B cell (primary cell): ENCODE measurements at regions not wholly inside any gene's neighbourhood (a gene's known extent, or its start where the extent isn't known, plus 50 kb on each side); places are given as distances from the start of the nearest gene placed in this dataset.

Experiments used
- ATAC-seq: fragments of 200-7000 bp; cut with Tn5 transposase; one replicate; pipeline ENCODE4 v1.10.0; 2021; ENCODE audit warnings: low read depth, mild to moderate bottlenecking, moderate number of reproducible peaks, moderate library complexity
- CTCF ChIA-PET: fragments of 350-600 bp; sonication (Branson Sonifier 250); formaldehyde crosslinking; loops from one replicate; lab custom pipeline; 2021; ENCODE audit warnings: antibody characterized with exemption, inconsistent platforms; lab: Charles Lee
- POLR2A ChIA-PET: fragments of 350-600 bp; sonication (Branson Sonifier 250); formaldehyde crosslinking; loops from one replicate; lab custom pipeline; 2021; ENCODE audit warnings: antibody characterized with exemption; lab: Charles Lee
- DNase-seq: peaks from one replicate; pipeline ENCODE4 v3.0.0; 2013
- H2AFZ ChIP-seq: 2 replicates; pipeline ENCODE4 v1.6.1; 2012; ENCODE audit warnings: mild to moderate bottlenecking, low read depth, low read length; ENCODE audit not compliant: insufficient read depth, poor library complexity, severe bottlenecking
- H3K27ac ChIP-seq, 2 donors: 1 replicate in 1 of 2; 2 replicates in 1 of 2; pipeline ENCODE4 v1.5.1; 2012 to 2013; ENCODE audit warnings: low read length in 2 of 2, mild to moderate bottlenecking in 2 of 2, moderate library complexity in 1 of 2
- H3K27me3 ChIP-seq, 4 experiments: fragments of 200-600 bp in 1 of 4; sonication (generic) in 1 of 4; replicated peaks in 1 of 4; 1 replicate in 2 of 4; 2 replicates in 2 of 4; pipeline versions ENCODE4 v1.6.1 to v1.7.0; 2013 to 2016; ENCODE audit warnings: low read length in 3 of 4, mild to moderate bottlenecking in 2 of 4, mixed read lengths in 1 of 4, moderate library complexity in 1 of 4; ENCODE audit not compliant: insufficient read depth in 4 of 4, control insufficient read depth in 3 of 4; ENCODE audit errors: control extremely low read depth in 1 of 4
- H3K36me3 ChIP-seq, 2 experiments: replicated peaks in 1 of 2; 1 replicate in 1 of 2; 2 replicates in 1 of 2; pipeline versions ENCODE4 v1.6.1 to v1.7.1; 2013; ENCODE audit warnings: low read length in 1 of 2; ENCODE audit not compliant: insufficient read depth in 2 of 2, control insufficient read depth in 1 of 2; ENCODE audit errors: control extremely low read depth in 1 of 2, extremely low read depth in 1 of 2
- H3K4me1 ChIP-seq, 2 donors: fragments of 200-600 bp in 1 of 2; sonication (generic) in 1 of 2; 1 replicate in 1 of 2; 2 replicates in 1 of 2; pipeline versions ENCODE4 v1.5.1 to v1.6.1; 2013 to 2017; ENCODE audit warnings: low read length in 2 of 2; ENCODE audit not compliant: control insufficient read depth in 2 of 2, insufficient read depth in 2 of 2
- H3K4me2 ChIP-seq: replicated peaks from 2 replicates; pipeline ENCODE3; 2012; ENCODE audit warnings: mild to moderate bottlenecking, low read depth, low read length; ENCODE audit not compliant: poor library complexity, severe bottlenecking
- H3K4me3 ChIP-seq, 5 experiments: fragments of 200-600 bp in 1 of 5; sonication (generic) in 1 of 5; 1 replicate in 3 of 5; 2 replicates in 2 of 5; pipeline versions ENCODE4 v1.5.1 to v1.7.0; 2011 to 2016; ENCODE audit warnings: low read length in 4 of 5, mild to moderate bottlenecking in 4 of 5, low read depth in 2 of 5, control low read depth in 1 of 5, moderate library complexity in 1 of 5; ENCODE audit not compliant: insufficient read depth in 1 of 5; ENCODE audit errors: control extremely low read depth in 1 of 5, extremely low read depth in 1 of 5
- H3K79me2 ChIP-seq: fragments of 200-600 bp; sonication (generic); one replicate; pipeline ENCODE4 v1.6.0; 2016; ENCODE audit warnings: low read length; ENCODE audit not compliant: control insufficient read depth, insufficient read depth
- H3K9ac ChIP-seq: fragments of 200-600 bp; sonication (generic); 2 replicates; pipeline ENCODE4 v1.6.1; 2017; ENCODE audit warnings: mild to moderate bottlenecking, low read length, moderate library complexity
- H3K9me3 ChIP-seq, 3 donors: one replicate each; pipeline versions ENCODE4 v1.6.1 to v1.7.1; 2013; ENCODE audit warnings: low read length in 2 of 3; ENCODE audit not compliant: control insufficient read depth in 2 of 3, insufficient read depth in 1 of 3; ENCODE audit errors: control extremely low read depth in 1 of 3
- H4K20me1 ChIP-seq: 2 replicates; pipeline ENCODE4 v1.6.0; 2012; ENCODE audit warnings: mild to moderate bottlenecking, low read length; ENCODE audit not compliant: insufficient read depth, control insufficient read depth, poor library complexity, severe bottlenecking
- H3K27ac Mint-ChIP-seq: one replicate; pipeline ENCODE4 v1.8.0; 2021; ENCODE audit warnings: mixed read lengths
- H3K27me3 Mint-ChIP-seq: one replicate; pipeline ENCODE4 v1.8.0; 2021; ENCODE audit warnings: mixed read lengths
- H3K4me1 Mint-ChIP-seq: one replicate; pipeline ENCODE4 v1.8.0; 2021; ENCODE audit warnings: mixed read lengths
- H3K4me3 Mint-ChIP-seq: one replicate; pipeline ENCODE4 v1.8.0; 2021; ENCODE audit warnings: mixed read lengths
- H3K9me3 Mint-ChIP-seq: one replicate; pipeline ENCODE4 v1.8.0; 2022; ENCODE audit warnings: mixed read lengths; ENCODE audit not compliant: insufficient read depth
- EZH2 ChIP-seq: IDR thresholded peaks from 2 replicates; pipeline ENCODE4 v1.6.1; 2012; ENCODE audit warnings: borderline replicate concordance, low read depth, mild to moderate bottlenecking, moderate library complexity, low read length; ENCODE audit not compliant: insufficient read depth, poor library complexity, severe bottlenecking
- WGBS: methylation state at CpG from one replicate; pipeline ENCODE4 v1.1.5; 2013; ENCODE audit warnings: missing lambda C conversion rate; ENCODE audit not compliant: insufficient coverage; 5-methylcytosine and 5-hydroxymethylcytosine counted together
- intact Hi-C: fragments of 100-400 bp; cut with micrococcal nuclease; formaldehyde crosslinking; loops from one replicate; pipeline ENCODE4 v1.10.0; 2022
- TF ChIP-seq, protein P1 (sequence below): fragments of 200-600 bp; IDR thresholded peaks from one replicate; pipeline ENCODE4 v1.8.0; 2022; ENCODE audit warnings: antibody characterized with exemption, mild to moderate bottlenecking

DNA sequence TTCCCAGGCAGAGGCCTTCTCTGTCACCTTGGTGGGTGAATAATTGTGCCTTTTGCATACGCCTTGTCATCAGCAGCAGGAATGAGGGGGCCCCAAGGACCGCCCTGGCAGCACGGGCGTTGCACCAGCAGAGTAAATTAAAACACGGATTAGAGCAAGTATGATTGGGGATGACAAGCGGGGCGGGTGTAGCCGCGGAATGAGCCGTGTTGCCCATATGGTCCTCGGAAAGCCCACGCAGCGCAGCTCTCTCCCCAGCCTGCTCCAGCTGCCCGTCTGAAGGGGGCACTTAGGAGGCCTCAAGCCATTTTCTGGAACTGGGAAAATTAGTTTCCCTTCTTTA lies 299.4 kb upstream of the IRX3 start:
- H3K4me2 ChIP-seq = no peak overlapping the region
- ATAC-seq = no peak
- 69% methylated on average over 12 of the region's 14 CpGs for WGBS
- H2AFZ ChIP-seq = no peak overlapping the region
- H3K27ac Mint-ChIP-seq = no peak overlapping the region
- H3K36me3 ChIP-seq = no peaks in the 10 kb centered on the region
- no peaks in the 10 kb centered on the region for H3K27me3 ChIP-seq
- H3K79me2 ChIP-seq = no peaks in the 10 kb centered on the region
- no peak overlapping the region for H3K4me3 Mint-ChIP-seq
- peaks cover 17% of the 10 kb centered on the region for H3K27me3 Mint-ChIP-seq
- no peak overlapping the region for H3K4me3 ChIP-seq
- no peaks in the 10 kb centered on the region for H3K4me1 Mint-ChIP-seq
- peaks cover 8% of the 10 kb centered on the region for H3K9me3 Mint-ChIP-seq
- DNase-seq = no peak
- POLR2A ChIA-PET = no interaction called here
- no peak overlapping the region for H3K27ac ChIP-seq
- intact Hi-C loops = no loop called here
- CTCF ChIA-PET = no interaction called here
- no peaks in the 10 kb centered on the region for H3K4me1 ChIP-seq
- peaks cover 0 to 8% (median 0%) of the 10 kb centered on the region in 3 donors for H3K9me3 ChIP-seq
- H4K20me1 ChIP-seq = no peaks in the 10 kb centered on the region
- H3K9ac ChIP-seq = no peak overlapping the region
- TF ChIP-seq EZH2 = no peak

- no peaks in the 10 kb centered on the region for H4K20me1 ChIP-seq
- no peaks in the 10 kb centered on the region for H3K36me3 ChIP-seq
- H3K4me2 ChIP-seq = no peak overlapping the region
- TF ChIP-seq, protein P1, sequence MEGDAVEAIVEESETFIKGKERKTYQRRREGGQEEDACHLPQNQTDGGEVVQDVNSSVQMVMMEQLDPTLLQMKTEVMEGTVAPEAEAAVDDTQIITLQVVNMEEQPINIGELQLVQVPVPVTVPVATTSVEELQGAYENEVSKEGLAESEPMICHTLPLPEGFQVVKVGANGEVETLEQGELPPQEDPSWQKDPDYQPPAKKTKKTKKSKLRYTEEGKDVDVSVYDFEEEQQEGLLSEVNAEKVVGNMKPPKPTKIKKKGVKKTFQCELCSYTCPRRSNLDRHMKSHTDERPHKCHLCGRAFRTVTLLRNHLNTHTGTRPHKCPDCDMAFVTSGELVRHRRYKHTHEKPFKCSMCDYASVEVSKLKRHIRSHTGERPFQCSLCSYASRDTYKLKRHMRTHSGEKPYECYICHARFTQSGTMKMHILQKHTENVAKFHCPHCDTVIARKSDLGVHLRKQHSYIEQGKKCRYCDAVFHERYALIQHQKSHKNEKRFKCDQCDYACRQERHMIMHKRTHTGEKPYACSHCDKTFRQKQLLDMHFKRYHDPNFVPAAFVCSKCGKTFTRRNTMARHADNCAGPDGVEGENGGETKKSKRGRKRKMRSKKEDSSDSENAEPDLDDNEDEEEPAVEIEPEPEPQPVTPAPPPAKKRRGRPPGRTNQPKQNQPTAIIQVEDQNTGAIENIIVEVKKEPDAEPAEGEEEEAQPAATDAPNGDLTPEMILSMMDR = no peak
- no peak for TF ChIP-seq EZH2
- ATAC-seq = no peak
- H3K27me3 ChIP-seq = no peaks in the 10 kb centered on the region
- H3K9me3 ChIP-seq = peaks cover 0 to 8% (median 0%) of the 10 kb centered on the region in 3 donors
- ChIA-PET CTCF (no interaction called here), POLR2A (no interaction called here)
- peaks cover 15% of the 10 kb centered on the region for H3K27me3 Mint-ChIP-seq
- intact Hi-C loops = no loop called here
- no peaks in the 10 kb centered on the region for H3K4me1 Mint-ChIP-seq
- H3K27ac ChIP-seq = no peak overlapping the region
- H3K4me1 ChIP-seq = no peaks in the 10 kb centered on the region
- H2AFZ ChIP-seq = no peak overlapping the region
- H3K27ac Mint-ChIP-seq = no peak overlapping the region
- no peaks in the 10 kb centered on the region for H3K79me2 ChIP-seq
- no peak for DNase-seq
- H3K9me3 Mint-ChIP-seq = peaks cover 8% of the 10 kb centered on the region
- no peak overlapping the region for H3K9ac ChIP-seq
- WGBS = 72% methylated on average over 9 of the region's 21 CpGs
- no peak overlapping the region for H3K4me3 ChIP-seq
- no peak overlapping the region for H3K4me3 Mint-ChIP-seq
Measured at GRCh38 chr16:54585094-54585997, 298.8 kb upstream of the IRX3 start.
